HL-60/S4 (cell line): ENCODE measurements at regions not wholly inside any gene's neighbourhood (a gene's known extent, or its start where the extent isn't known, plus 50 kb on each side); places are given as distances from the start of the nearest gene placed in this dataset.
"Not testable (repeated sequence)": the region's sequence is repeated elsewhere in the genome, so short reads cannot be mapped to it uniquely, and the experiment has no call there.

ENCODE experiments used
- in situ Hi-C: fragments of 300-500 bp; cut with MboI; formaldehyde crosslinking; loops from 2 replicates; pipeline ENCODE4 v1.14.3; 2022; ENCODE audit warnings: low sequenced_read_pairs

DNA sequence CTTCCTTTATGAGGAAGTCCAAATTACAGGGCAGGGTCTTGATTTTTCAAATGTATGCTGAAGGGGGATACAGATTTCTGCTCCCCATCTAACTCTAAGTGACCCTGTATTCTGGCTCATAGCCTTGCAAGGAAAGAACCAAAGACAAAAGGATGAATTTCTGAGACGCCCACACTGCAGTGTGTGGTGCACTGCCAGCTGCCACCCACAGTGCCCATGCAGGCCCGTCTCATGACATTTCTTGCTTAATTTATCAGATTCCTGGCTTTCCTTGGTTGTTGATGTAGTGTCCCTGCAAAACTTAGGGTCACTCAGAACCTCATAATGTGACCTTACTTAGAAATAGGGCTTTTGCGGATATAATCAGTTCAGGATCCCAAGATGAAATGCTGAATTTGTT lies 68.0 kb downstream of the CBLN4 start:
- in situ Hi-C loops: no loop called here

GRCh38 chr20:55936209-55936595 lies 69.1 kb downstream of the CBLN4 start:
- in situ Hi-C loops: no loop called here

GRCh38 chr20:55935448-55936208 lies 69.7 kb downstream of the CBLN4 start:
- in situ Hi-C loops: no loop called here

GRCh38 chr20:55934146-55934545 lies 71.2 kb downstream of the CBLN4 start:
- in situ Hi-C loops: no loop called here

GRCh38 chr20:55930876-55931275 lies 74.4 kb downstream of the CBLN4 start:
- in situ Hi-C loops: not testable (repeated sequence)

DNA sequence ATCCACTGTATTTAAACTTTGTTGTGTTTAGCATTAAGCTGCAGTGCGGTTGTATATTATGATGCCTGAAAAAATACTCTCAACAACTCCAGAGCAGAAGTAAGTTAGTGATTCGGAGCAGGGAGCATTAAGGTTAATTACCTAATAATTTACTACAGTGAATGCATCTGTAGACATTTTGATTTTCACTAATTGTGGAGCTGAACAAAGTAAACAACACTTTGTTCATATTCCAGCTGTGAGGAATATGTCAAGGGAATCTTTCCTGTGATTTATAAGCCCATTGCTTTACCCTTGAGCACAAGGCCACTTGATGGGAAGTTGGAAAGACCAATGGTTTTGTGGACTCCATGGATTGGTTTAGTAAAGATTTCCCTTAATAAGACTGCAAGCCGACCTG lies 77.1 kb downstream of the CBLN4 start:
- in situ Hi-C loops: no loop called here

DNA sequence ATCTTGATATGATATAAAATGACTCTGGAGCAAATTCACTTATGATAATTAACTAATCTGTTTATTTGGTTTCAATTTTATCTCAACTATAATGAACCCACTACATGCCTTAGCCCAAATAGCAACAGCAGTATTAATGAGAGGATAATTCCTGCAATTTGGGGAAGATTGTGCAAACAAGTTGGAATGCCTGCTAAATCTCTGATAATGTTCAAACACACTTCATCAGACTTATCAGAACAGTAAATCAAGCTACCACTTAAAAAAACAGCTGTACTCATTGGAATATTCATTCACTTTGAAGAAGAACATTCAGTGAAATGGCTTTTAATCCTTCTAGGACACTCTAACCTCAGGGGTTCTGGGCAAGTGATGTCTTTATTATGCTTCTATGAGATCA lies 85.4 kb downstream of the CBLN4 start:
- in situ Hi-C loops: no loop called here

- in situ Hi-C loops: no loop called here
These were observed 86.0 kb downstream of the CBLN4 start for GRCh38 chr20:55919319-55919718.

DNA sequence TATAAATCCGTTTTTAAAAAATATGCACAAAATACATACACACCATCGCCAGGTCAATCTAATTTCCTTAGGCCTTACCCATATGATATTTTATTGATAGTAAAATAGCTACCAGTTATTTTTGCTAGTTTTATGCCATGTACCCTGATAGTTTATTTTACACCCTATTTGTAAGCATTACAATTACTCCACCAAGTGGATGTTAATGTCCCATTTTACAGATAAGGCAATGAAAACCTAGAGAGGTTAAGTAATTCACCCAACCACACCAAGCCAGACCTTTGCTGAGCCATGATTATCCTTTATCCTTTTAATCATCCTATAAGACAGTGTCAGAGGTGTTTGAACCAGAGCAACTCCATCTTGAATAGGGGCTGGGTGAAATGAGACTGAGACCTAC lies 86.8 kb downstream of the CBLN4 start:
- in situ Hi-C loops: no loop called here

GRCh38 chr20:55893031-55893430 lies 112.3 kb downstream of the CBLN4 start:
- in situ Hi-C loops: no loop called here

GRCh38 chr20:55888685-55889084 lies 116.6 kb downstream of the CBLN4 start:
- in situ Hi-C loops: no loop called here

DNA sequence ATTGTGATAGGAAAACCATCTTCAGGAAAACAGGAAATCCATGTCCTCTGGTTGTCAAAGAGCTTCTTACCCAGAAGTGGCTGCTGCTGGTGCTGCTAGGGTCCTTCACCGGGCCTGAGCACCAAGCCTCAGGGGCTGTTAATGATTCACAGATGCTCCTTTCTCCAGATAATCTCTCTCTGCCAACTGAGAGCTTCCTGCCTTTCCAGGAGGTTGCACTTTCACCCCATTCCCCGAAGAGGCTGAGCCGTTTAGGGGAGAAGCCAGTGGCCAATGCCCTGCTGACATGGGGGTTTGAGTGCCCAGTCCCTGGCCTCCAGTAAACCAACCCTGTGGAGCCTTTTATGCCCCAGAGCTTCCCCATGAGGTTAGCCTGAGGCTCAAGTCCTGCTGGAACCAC lies 122.4 kb downstream of the CBLN4 start:
- in situ Hi-C loops: no loop called here

DNA sequence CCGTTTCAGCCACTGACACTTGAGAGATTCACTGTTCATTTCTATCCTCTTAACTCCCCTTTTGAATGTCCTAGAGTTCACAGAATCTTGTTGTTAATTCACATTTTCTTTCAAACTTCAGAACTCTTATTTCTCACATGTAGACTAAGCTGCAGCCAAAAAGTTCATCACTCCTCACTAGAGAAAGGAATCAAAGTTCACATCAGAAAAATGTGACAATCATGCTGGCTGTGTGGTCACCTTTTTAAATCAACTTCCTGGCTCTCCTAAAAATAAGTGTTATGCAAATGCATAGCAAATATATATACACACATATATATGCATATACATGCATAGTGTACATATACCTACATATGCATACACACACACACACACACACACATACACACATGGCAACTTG lies 123.0 kb downstream of the CBLN4 start:
- in situ Hi-C loops: no loop called here

DNA sequence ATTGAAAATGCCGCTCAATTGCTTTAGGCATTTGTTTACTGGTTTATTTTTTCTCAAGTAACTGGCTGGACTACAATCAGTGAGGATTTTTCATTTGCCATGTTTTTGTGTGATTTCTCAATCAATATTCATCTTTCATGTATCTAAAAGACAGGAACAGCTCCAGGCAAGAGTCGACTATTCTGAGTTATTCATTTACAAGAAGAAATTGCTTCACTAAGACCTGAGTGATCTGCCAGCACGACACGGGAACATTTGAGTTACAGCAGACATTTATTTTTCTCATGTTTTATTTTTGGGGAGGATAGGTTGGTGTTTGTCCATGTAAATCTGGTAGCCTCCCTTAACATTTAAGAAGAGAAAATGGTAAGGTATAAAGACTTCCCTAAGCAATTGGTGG lies 124.1 kb downstream of the CBLN4 start:
- in situ Hi-C loops: no loop called here

GRCh38 chr20:55880361-55880760 lies 125.0 kb downstream of the CBLN4 start:
- in situ Hi-C loops: no loop called here

- in situ Hi-C loops: no loop called here
These were observed 150.3 kb downstream of the CBLN4 start for GRCh38 chr20:55855052-55855451.

DNA sequence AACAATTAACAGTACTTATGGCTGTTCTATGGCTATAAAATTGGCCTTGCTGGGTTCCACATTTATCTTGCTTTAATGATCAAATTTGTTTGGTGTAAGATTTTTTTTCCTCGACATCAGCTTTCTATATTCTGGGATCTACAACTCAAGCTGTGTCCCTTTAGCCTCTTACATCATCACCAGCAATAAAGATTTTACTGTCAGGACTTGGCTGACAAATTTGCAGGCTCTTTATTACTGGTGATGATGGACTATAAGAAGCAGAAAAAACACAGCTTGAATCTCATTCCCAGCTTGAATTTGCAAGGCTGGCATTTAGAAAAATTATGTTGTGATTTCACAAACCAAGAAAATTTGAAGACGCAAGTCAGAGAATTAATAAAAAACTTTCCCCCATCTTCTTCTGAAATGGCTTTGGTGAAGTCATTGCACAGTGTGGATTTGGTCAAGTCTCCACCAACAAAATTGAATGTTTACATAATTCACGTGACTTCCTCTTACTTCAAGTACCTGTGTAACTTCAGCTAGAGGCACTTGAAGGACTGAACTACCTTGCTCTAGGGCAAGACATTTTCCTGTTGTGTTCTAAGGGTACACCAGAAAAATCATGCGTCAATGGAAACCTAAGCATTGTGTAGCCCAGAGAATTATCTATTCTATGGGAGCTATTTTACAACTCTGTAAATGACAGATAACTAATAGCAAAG lies 175.0 kb downstream of the CBLN4 start:
- in situ Hi-C loops: no loop called here

DNA sequence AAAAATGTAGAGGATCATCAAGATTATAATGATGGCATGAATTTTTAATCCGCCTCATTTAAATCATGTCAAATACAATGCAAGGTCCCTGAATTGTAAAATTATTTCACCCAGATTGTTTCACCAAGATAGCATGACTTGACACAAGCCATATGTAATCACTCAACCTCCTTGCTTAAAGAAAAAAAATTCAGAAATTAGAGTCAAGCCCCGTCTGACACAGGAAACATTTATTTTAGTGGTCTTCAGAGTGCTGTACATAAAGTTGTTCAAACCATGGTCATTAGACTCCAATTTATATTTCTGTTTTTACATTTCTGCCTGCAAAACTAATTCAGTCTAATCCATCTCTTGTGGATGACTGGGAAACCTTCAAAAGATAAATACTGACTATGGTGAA lies 200.2 kb downstream of the CBLN4 start:
- in situ Hi-C loops: no loop called here

DNA sequence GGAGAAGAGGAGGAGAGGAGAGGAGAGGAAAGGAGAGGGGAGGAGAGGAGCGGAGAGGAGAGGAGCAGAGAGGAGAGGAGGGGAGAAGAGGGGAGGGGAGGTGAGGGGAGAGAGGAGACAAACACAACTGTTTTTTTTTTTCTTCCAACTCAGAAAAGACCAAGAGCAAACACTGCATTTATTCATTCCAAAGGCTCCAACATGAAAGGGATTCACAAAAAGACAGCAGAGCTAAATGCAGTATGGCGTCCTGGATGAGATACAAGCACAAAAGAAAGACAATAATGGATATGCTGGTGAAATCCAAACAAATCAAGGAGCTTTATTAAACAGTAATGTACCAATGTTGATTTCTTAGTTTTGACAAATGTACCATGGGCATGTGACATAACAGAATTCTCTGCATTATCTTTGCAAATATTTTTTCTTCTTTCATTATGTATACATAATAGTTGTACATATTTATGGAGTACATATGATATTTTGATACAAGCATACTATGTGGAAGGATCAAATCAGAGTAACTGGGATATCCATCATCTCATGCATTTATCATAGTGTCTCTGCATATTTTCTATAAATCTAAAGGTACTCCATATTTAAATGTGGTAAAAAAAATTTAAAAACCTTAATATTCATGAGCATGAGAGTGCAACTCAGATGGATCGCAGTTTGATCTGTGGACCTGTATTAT lies 204.6 kb downstream of the CBLN4 start:
- in situ Hi-C loops: no loop called here

GRCh38 chr20:55793986-55794385 lies 211.3 kb downstream of the CBLN4 start:
- in situ Hi-C loops: no loop called here

DNA sequence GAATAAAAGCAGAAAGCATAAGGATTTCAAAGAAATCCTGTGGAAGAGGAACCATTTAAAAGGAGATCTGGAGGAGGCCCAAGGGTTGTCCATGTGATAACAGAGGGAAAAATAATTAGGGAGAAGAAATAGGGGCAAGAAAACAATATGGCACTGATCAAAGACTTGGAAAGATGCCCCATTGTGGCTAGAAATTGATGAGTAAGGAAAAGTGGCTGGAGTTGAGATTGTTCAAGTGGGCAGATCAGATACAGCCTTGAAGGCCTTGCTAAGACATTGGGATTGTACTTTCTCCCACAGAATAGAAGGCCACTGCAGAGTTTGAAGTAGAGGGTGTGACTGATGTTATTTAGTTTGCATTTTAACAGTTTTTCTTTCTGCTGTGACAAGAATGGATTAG lies 213.3 kb downstream of the CBLN4 start:
- in situ Hi-C loops: no loop called here

DNA sequence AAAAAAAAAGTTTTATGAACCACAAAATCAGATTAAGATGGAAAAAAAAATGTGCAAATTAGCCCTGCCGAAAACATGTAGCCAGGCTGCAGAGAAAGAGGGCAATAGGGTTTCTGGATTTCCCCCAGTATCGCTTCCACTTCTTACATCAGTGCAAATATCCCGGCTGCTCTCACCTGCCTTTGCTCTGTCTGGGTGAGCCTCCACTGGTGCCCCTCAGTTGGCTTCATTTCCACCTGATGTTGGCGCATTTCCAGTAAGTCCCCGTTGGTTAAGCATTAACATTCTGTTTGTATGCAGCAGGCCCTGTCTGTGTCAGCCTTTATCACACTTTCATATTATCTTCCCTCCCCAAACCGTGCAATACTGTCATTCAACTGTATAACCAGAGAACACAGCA lies 215.1 kb downstream of the CBLN4 start:
- in situ Hi-C loops: no loop called here
